ENCODE measurements at regions not wholly inside any gene's neighbourhood (a gene's known extent, or its start where the extent isn't known, plus 50 kb on each side); places are given as distances from the start of the nearest gene placed in this dataset.

DNA sequence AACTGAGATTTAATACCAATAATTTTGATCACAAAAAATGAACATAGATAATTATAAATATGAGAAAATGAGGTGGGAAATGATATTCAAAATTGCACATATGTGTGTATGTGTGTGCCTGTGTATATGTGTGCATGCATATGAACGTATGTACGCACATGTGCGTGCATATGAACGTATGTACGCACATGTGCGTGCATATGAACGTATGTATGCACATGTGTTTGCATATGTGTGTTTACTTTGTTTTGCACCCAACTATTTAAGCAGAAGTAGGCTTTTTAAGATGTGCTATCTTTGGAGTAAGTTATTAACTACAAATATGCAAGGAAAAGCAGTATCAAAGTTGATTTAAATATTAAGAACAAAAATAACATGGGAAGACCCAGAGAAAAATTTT, 484.3 kb downstream of the EPHA4 start:
- TF ChIP-seq, protein P1, sequence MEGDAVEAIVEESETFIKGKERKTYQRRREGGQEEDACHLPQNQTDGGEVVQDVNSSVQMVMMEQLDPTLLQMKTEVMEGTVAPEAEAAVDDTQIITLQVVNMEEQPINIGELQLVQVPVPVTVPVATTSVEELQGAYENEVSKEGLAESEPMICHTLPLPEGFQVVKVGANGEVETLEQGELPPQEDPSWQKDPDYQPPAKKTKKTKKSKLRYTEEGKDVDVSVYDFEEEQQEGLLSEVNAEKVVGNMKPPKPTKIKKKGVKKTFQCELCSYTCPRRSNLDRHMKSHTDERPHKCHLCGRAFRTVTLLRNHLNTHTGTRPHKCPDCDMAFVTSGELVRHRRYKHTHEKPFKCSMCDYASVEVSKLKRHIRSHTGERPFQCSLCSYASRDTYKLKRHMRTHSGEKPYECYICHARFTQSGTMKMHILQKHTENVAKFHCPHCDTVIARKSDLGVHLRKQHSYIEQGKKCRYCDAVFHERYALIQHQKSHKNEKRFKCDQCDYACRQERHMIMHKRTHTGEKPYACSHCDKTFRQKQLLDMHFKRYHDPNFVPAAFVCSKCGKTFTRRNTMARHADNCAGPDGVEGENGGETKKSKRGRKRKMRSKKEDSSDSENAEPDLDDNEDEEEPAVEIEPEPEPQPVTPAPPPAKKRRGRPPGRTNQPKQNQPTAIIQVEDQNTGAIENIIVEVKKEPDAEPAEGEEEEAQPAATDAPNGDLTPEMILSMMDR (conservative IDR thresholded peaks at IDR 0.05; ENCODE audit: low read depth, low read length): no peak
- TF ChIP-seq EZH2phosphoT487 (IDR thresholded peaks at IDR 0.05; ENCODE audit: borderline replicate concordance, low read length): no peak
